ENCODE measurements at regions not wholly inside any gene's neighbourhood (a gene's known extent, or its start where the extent isn't known, plus 50 kb on each side); places are given as distances from the start of the nearest gene placed in this dataset.

DNA sequence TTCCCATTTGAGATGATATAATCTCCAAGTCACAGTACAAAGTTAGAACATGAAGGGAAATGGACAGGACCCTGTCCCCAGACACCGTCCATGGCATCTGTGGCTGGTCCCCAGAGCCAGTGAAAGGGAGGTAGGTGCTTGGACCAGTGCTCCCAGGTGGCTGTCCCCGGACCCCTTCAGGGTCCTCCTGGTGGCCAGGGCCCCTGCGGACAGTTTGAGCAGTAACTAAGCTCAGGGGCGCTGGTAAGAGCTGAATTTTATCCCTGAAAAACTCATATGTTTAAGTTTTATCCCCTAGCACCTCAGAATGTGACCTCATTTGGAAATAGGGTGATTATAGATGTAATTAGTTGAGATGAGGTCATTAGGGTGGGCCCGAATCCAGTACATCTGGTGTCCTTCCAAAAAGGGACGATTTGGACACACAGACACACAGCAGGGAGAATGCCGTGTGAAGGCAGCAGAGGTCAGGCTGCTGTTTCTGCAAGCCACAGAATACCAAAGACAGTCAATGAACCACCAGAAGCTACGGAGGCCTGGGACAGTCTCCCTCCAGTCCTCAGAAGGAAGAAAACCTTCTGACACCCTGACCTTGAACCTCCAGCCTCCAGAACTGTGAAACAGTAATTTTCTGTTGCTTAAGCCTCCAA, 185.0 kb downstream of the ATPSCKMT start:
- Histone ChIP-seq H3K4me1 (no peaks in the 10 kb centered on the region), H3K4me3 (no peak overlapping the region), H3K9me3 (no peaks in the 10 kb centered on the region), H3K4me2 (no peak overlapping the region), H3K27ac (no peak overlapping the region)
- TF ChIP-seq ESRRA (IDR thresholded peaks at IDR 0.05; ENCODE audit: borderline replicate concordance, low read length) (no peak), PHF8 (IDR thresholded peaks at IDR 0.05; ENCODE audit: borderline replicate concordance, low read depth) (no peak)
- POLR2A ChIA-PET: no interaction called here
- FAIRE-seq (no peak), DNase-seq (ENCODE audit: low read depth in 1 of 2, low spot score in 1 of 2) (no peak), ATAC-seq (0 out of 6 replicates have a peak, but pooled peaks of 1 of the 2 experiments have one; percentile 30)
- CTCF ChIA-PET: no interaction called here
- 32% methylated on average over 8 of the region's 8 CpGs for WGBS (ENCODE audit: missing lambda C conversion rate)

- DNase-seq (ENCODE audit: low read depth in 1 of 2, low spot score in 1 of 2): no peak
Observed at GRCh38 chr5:10063997-10064396, 185.7 kb downstream of the ATPSCKMT start.

GRCh38 chr5:10059980-10060379, 189.7 kb downstream of the ATPSCKMT start:
- peak in 1 of 2 experiments; percentile 5 for DNase-seq (ENCODE audit: low read depth in 1 of 2, low spot score in 1 of 2)
- Histone ChIP-seq H3K27ac (no peak overlapping the region), H3K4me2 (no peak overlapping the region), H3K4me3 (no peak overlapping the region), H3K9me3 (no peaks in the 10 kb centered on the region), H3K4me1 (no peaks in the 10 kb centered on the region)
- 44% methylated on average over 5 of the region's 5 CpGs for WGBS (ENCODE audit: missing lambda C conversion rate)
- FAIRE-seq: no peak
- TF ChIP-seq RAD21 (conservative IDR thresholded peaks at IDR 0.05 in 1 of 2, IDR thresholded peaks at IDR 0.05 in 1 of 2) (peak in 1 of 2 experiments; percentile 8; a peak in 1 of 5 replicates), ZSCAN20 (CRISPR knock-in tag; IDR thresholded peaks at IDR 0.05) (no peak), POLR2AphosphoS2 (conservative IDR thresholded peaks at IDR 0.05; ENCODE audit: low read length) (no peak)
- CTCF ChIA-PET: interaction anchor here (1.1 to 1.2 kb wide), 2 partner anchors 10 to 11 kb away, joined by 3 read pairs; no protein-coding TSS in a partner anchor
- no peak for ATAC-seq
- POLR2A ChIA-PET: no interaction called here

More at GRCh38 chr5:10063997-10064396, 185.7 kb downstream of the ATPSCKMT start:
- Histone ChIP-seq H3K9me3 (no peaks in the 10 kb centered on the region), H3K27ac (no peak overlapping the region), H3K4me2 (no peak overlapping the region), H3K4me1 (no peaks in the 10 kb centered on the region), H3K4me3 (no peak overlapping the region)
- 54% methylated on average over 12 of the region's 12 CpGs for WGBS (ENCODE audit: missing lambda C conversion rate)
- TF ChIP-seq TFCP2L1 (CRISPR knock-in tag; IDR thresholded peaks at IDR 0.05) (no peak), FOSB (CRISPR knock-in tag; IDR thresholded peaks at IDR 0.05) (no peak), CHD4 (IDR thresholded peaks at IDR 0.05; ENCODE audit: borderline replicate concordance) (no peak), ELK1 (IDR thresholded peaks at IDR 0.05; ENCODE audit: low read depth, low read length) (no peak), KDM5A (IDR thresholded peaks at IDR 0.05) (no peak), EHMT2 (IDR thresholded peaks at IDR 0.05; ENCODE audit: low read depth) (no peak), GATA3 (IDR thresholded peaks at IDR 0.05; ENCODE audit: borderline replicate concordance) (no peak), NFE2L2 (conservative IDR thresholded peaks at IDR 0.05; ENCODE audit: low read length) (no peak), JUNB (IDR thresholded peaks at IDR 0.05) (no peak), MAFK (IDR thresholded peaks at IDR 0.05; ENCODE audit: partially characterized antibody) (no peak), FOXS1 (CRISPR knock-in tag; IDR thresholded peaks at IDR 0.05) (no peak), RARB (CRISPR knock-in tag; IDR thresholded peaks at IDR 0.05) (no peak), HOXB5 (CRISPR knock-in tag; IDR thresholded peaks at IDR 0.05) (no peak), SMC3 (IDR thresholded peaks at IDR 0.05) (no peak), ATOH8 (CRISPR knock-in tag; IDR thresholded peaks at IDR 0.05; ENCODE audit: low read depth) (no peak)
- ATAC-seq (no peak), FAIRE-seq (no peak)
- CTCF ChIA-PET: no interaction called here
- POLR2A ChIA-PET: no interaction called here
